ENCODE measurements at regions not wholly inside any gene's neighbourhood (a gene's known extent, or its start where the extent isn't known, plus 50 kb on each side); places are given as distances from the start of the nearest gene placed in this dataset.

GRCh38 chr2:195238826-195239225 is 418.2 kb upstream of the SLC39A10 start:
- no peak for TF ChIP-seq POLR2A (IDR thresholded peaks at IDR 0.05; ENCODE audit: low read depth, low read length)
- TF ChIP-seq EZH2 (IDR thresholded peaks at IDR 0.05; ENCODE audit: borderline replicate concordance, low read depth, low read length, severe bottlenecking), result no peak
- no peak for TF ChIP-seq POLR2AphosphoS5 (IDR thresholded peaks at IDR 0.05; ENCODE audit: insufficient read depth, low read depth, low read length)
- TF ChIP-seq CTCF (IDR thresholded peaks at IDR 0.05; ENCODE audit: extremely low read depth in 1 of 2, insufficient read depth in 1 of 2, low read depth in 1 of 2, low read length in 2 of 2), result no peak
- TF ChIP-seq FOS (IDR thresholded peaks at IDR 0.05; ENCODE audit: borderline replicate concordance, insufficient read depth, low read length), result no peak

Data from endothelial cell of umbilical vein (primary cell).